ENCODE measurements at regions not wholly inside any gene's neighbourhood (a gene's known extent, or its start where the extent isn't known, plus 50 kb on each side); places are given as distances from the start of the nearest gene placed in this dataset.

DNA sequence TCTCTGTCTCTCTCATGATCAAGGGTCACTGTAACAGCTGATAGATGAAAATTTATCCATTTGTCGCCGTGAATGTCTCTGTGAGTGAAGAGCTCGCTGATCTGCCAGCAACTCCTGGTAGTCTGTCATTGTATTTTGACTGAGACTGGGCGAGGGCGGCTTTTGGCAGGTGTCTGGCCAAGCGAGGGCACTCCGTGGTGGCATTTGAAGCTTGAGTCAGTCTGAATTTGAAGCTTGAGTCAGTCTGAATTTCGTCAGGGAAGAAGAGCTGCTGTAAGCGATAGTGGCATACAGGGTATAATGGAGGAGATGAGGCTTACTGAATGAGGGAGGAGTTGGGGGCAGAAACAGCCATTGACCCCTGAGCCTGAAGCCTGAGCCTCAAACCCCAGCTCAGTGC, 56.8 kb upstream of the FAM181A start:
- DNase-seq, result no peak

DNA sequence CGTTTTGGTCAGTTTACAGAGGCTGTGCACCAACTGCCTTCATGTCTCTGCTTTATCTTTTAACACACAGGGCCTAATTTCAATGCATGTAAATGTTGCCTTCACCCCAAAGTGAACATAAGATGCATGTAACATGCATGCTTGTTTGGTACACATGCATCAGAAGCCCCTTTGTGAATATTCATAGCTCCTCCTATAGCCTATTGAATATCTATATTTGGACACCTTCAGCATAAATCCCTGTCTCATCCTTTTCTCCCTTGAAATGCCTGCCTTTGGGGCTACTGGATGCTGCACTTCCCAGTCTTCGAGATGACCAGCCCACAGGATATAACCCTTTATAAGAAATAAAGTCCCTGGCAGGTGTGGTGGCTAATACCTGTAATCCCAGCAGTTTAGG, 57.7 kb upstream of the FAM181A start:
- DNase-seq, result no peak

DNA sequence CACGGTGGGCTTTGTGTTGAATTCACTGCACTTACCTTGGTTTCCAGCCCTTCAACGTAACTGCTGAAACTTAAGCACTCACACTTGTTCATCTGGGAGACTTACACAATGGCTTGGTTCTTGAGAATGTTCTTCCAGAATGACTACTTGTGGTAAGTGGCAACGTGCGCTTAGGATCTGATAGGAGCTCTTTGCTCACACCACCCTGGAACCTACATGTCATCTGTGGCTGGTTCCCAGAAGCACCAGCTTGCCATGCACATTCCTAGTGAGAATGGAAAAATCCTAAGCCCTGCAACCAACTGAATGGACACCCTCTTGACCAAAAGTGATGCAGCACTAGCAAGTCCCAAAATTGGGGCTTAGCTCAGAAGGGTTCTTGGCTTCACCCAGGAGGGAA, 59.0 kb upstream of the FAM181A start:
- DNase-seq, result peak; percentile 6

DNA sequence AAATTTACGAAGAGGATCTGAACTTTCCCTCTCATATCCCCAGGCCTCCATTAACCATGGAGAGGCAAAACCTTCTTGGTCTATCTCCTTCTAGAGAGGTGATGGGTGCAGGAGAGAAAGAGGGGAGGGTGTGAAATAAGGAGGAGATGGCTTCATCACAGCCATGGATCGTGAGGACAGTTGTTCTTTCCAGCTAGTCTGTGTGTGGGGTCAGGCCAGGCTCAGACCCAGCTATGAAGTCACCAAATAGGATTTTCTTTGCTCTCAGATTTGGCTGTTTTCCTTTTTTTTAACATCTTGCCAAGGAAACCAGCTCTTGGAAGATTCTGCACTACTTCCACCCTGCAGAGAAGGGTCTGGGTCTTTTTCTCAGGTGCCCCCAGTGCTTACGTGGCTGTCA, 64.9 kb upstream of the FAM181A start:
- DNase-seq, result no peak

DNA sequence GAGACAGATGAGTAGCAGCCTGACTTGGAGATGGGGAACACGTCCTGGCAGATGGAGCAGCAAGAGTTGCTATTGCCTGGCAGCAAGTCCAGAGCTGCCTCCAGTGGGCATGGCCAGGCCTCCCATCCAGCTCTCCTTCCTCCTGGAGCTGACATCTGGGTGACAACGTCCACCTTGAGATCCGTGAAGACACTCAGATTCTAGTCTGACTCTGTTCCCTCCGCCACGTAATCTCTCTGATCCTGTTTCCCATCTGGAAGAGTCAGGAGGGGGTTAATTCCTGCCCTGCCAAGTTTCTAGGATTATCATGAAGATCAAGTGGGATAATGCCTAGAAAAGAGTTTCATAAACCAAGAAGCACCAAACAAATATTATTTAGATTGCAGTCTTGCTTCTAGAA, 65.3 kb upstream of the FAM181A start:
- DNase-seq, result no peak

DNA sequence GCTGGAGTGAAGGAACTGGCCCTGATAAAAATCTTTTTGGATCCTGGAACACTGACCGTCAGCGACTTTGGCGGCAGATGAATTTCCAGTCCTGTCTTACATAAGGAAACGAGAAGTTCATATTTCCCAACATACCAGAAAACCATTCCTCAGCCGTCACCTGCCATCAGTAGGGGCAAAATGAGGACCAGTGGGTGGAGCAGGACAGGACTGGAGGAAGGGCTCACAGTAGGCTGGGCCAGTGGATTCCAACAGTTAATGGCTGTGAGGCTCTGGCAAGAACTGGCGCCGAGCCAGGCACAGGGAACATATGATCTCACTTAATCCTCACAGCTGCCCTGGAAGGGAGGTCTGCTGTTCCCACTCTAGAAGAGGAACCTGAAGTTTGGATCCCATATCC, 67.2 kb upstream of the FAM181A start:
- no peak for DNase-seq

DNA sequence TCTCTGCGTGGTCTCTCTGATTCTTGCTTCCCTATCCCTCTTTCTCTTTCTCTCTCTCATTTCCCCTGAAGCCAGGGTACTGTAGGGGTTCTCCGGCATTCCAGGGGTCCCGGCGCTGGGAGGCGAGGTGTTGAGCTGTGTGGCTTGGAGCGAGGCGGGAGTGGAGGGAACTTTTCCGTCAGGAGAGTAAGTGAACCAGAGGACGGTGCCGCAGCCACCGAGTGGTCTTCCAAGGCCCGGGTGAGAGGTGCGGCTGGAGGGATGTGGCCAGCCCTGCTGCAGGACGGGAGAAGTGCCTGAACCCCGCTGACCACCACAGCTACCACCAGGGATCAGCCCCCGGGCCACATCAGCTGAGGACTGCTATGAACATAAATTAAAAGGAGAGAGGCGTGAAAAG, 68.2 kb upstream of the FAM181A start:
- no peak for DNase-seq

DNA sequence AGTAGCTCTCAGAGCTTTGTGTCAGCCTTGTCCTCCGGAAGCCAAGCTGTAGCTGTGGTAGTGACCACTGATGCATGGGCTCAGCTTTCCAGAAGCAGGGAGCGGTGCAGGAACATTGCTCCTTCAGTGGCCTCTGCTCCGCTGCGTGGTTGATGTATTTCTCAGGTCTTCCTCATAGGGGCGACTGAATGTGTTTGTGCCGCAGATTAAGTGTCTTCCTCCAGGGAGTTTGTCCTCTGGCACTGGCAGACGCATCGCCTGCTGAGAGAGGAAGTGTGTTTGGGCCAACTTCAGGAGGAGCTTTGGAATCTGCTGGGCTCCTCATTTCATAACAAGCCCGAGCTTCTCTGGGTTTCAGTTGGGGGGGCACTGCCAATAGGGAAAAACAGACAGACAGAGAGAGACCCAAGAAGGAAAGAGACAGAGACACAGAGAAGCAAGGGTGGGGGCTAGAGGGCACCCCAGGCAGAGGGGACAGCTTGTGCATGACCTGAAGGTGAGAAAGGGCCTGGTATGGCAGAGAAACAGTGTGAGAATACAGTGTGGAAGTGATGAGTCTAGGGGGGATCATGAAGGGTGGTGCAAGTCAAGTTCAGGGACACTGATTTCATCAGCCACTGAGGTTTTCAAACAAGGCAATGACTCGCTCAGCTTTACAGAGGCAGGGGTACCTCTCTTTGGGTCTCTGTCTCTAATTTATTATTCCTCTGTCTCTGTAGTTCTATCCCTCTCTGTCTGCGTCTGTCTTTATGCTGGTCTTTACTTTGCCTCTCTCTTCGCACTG, 69.4 kb upstream of the PRIMA1 start:
- DNase-seq, result no peak

DNA sequence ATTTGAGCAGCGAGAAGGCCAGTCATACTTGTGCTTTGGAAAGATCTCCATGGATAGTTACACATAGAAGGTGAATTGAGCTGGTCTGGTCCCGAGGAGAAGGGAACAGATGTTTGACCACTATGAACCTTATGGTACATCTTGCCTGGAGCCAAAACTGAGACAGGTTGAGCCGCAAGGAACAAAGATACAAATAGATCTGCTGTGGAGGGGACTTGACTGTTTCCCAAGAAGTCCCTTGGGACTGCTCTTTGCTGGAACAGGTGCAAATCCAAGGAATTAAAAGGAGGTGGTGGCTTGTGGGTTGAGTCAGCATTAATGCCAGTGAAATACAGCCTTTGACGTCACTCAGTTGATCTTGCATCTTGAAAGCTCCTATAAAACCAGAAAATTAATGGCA, 68.8 kb upstream of the PRIMA1 start:
- no peak for DNase-seq

DNA sequence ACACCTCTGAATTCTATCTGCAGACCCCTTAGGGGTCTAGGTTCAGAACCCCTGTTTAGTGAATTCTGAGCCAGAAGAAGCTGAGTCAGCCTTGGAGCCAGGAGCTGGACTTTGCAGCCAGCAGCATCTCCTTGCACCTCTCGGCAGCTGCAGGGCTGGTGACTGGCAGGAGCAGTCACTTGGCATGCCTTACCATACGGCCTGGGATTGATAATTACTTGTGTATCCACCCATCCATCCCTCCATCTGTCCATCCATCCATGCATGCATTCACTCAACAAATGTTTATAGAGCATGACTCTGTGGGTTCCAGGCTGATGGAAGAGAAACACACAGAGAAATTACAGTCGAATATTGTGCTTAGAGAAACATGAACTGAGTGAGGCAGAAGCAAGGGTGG, 67.5 kb upstream of the PRIMA1 start:
- no peak for DNase-seq

DNA sequence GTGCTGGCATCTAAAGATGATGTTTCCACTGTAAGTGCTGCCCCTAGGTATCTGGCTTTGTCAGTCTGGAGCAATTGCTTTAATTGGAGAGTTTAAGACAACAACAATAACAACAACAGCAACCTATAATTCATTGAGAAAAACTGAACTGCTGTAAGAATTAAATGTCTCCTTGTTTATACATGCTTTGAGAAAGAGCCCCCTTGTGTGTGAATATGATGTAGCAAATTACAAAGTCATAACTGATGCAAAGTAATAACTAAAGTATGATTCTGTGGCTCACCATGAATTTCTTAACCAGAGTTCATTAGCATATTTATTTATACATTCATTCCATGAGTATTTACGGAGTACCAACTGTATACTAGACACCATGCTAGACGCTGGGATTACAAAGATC, 59.2 kb upstream of the PRIMA1 start:
- DNase-seq, result no peak

DNA sequence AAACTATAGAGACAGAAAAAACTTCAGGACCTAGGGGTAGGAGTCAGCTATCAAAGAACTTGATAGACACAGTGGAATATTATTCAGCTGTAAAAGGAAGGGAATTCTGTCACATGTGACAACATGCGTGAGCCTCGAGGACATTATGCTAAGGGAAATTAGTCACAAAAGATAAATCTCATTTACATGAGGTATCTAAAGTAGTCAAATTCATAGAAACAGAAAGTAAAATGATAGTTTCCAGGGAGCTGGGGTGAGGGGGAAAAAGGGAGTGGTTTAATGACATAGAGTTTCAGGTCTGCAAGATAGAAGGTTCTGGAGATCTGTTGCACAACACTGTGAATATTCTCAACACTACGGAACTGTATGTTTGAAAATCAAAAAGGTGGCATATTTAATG, 50.0 kb upstream of the PRIMA1 start:
- no peak for DNase-seq

Data from activated CD4-positive, alpha-beta T cell treated with anti-CD3 and anti-CD28 coated beads, Interleukin-10, Interleukin-2, amounts not matched to agents 100 ng/mL and 50 ng/mL, durations not matched to agents 16 hours and 8 hours (primary cell).